GM19468 (cell line): ENCODE measurements at regions not wholly inside any gene's neighbourhood (a gene's known extent, or its start where the extent isn't known, plus 50 kb on each side); places are given as distances from the start of the nearest gene placed in this dataset.
"Not testable (repeated sequence)": the region's sequence is repeated elsewhere in the genome, so short reads cannot be mapped to it uniquely, and the experiment has no call there.

Experiments used
- ATAC-seq: cut with Tn5 transposase; IDR thresholded peaks from one replicate; pipeline ENCODE4 v1.9.1; 2021; ENCODE audit warnings: mild to moderate bottlenecking, moderate library complexity, moderate number of reproducible peaks; ENCODE audit not compliant: unreplicated experiment; ENCODE audit errors: extremely low read depth

GRCh38 chr6:19552076-19552475 lies 285.1 kb upstream of the ID4 start:
- no peak for ATAC-seq

DNA sequence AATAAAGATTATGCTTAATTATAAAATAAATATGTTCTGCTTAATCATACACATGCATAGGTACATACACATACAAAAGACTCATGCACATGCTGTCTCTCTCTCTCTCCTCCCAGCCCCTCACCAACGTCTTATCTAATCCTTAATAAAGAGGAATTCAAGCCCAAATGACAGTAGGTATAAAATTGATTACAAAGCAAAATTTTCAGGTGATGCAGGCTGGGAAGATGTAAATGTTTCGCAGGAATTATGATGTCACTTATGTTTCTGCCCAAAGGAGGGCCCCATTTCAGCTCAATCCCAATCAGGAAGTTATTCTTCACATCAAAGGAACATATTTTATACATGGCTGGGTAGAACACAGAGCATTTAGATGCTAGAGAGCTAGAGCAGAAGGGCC lies 284.6 kb upstream of the ID4 start:
- ATAC-seq, result no peak

- ATAC-seq, result no peak
Observed at GRCh38 chr6:19554356-19555225, 282.6 kb upstream of the ID4 start.

- no peak for ATAC-seq
Observed at GRCh38 chr6:19557191-19557590, 280.0 kb upstream of the ID4 start.

DNA sequence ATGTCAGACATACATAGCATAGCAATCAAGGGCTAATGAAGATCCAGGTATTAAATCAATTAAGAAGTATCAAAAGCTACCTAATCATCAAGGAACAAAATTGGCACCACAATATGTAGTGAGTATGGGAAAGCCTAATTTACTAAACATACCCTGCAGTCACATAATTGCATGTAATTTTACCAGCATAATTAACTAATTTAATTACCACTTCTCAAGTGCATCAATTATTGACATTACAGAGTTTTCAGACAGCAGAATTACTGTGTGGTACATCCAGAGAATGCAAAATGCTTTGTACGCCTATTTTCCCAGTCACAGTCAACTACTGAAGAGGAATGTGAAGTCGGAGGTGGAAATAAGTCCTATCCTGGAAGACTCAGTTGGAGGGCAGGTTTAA lies 279.0 kb upstream of the ID4 start:
- ATAC-seq, result no peak

DNA sequence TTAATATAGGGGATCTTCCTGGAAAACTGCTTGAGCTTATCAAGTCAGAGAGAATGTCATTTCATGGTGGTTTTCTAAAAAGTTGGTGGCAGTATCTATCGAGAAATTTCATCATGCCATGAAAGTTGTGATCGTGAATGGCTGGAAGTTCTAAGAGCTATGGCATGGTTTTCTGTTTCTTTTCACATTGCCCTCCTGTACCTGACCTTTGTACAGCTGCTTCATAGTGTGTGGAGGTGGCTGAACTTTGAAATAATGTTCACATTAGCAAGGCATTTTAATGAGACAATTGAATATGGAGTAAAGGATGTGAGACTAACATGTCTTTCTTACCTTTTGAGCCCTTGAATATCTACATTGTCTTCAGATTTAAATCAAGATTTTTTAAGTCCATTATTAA lies 278.2 kb upstream of the ID4 start:
- ATAC-seq, result no peak

GRCh38 chr6:19562468-19562867 lies 274.7 kb upstream of the ID4 start:
- ATAC-seq, result no peak

- ATAC-seq, result no peak
Observed at GRCh38 chr6:19569563-19569962, 267.6 kb upstream of the ID4 start.

DNA sequence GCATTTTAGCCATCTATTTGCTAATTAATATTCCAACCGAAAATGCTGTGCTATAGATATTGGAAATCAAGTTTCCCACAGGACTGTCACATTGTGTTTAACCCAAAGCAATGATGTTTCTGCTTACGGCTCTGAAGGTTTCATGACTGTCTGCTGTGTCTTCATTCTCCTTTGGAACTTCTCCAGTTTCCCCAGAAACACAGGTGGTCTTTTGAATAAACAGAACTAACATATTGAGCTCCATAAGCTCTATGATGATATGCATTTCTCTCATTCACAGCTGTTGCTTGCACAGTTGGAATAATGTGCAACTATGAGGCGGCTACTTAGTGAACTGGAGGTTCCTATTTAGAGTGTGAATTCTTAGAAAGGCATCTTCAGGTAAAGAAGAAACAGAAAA lies 266.0 kb upstream of the ID4 start:
- no peak for ATAC-seq

DNA sequence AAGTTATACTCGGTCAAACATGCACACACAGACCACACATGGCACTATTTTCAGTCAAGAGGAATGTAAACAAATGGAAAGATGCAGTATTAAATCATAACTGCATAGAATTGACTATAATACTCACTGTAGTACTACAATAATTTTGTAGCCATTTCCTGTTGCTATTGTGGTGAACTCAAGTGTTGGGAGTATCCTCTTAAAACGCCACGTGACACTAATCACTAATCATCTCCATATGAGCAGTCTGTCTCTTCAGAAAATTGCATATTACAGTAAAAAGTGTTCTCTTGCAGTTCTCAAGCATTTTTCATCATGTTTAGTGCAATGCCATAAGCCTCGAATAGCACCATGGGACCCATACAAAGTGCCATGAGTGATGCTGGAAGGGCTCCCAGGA lies 258.7 kb upstream of the ID4 start:
- ATAC-seq, result no peak

DNA sequence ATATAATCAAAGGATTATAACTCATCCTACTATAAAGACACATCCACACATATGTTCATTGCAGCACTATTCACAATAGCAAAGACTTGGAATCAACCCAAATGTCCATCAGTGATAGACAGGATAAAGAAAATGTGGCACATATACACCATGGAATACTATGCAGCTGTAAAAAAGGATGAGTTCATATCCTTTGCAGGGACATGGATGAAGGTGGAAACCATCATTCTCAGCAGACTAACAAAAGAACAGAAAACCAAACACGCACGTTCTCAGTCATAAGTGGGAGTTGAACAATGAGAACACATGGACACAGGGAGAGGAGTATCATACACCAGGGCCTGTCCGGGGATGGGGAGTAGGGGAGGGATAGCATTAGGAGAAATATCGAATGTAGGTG lies 253.0 kb upstream of the ID4 start:
- not testable (repeated sequence) for ATAC-seq

GRCh38 chr6:19587238-19587942 lies 249.8 kb upstream of the ID4 start:
- no peak for ATAC-seq

GRCh38 chr6:19590501-19591131 lies 246.6 kb upstream of the ID4 start:
- ATAC-seq, result no peak

- no peak for ATAC-seq
Observed at GRCh38 chr6:19597809-19598320, 239.3 kb upstream of the ID4 start.

GRCh38 chr6:19599796-19600464 lies 237.2 kb upstream of the ID4 start:
- no peak for ATAC-seq

DNA sequence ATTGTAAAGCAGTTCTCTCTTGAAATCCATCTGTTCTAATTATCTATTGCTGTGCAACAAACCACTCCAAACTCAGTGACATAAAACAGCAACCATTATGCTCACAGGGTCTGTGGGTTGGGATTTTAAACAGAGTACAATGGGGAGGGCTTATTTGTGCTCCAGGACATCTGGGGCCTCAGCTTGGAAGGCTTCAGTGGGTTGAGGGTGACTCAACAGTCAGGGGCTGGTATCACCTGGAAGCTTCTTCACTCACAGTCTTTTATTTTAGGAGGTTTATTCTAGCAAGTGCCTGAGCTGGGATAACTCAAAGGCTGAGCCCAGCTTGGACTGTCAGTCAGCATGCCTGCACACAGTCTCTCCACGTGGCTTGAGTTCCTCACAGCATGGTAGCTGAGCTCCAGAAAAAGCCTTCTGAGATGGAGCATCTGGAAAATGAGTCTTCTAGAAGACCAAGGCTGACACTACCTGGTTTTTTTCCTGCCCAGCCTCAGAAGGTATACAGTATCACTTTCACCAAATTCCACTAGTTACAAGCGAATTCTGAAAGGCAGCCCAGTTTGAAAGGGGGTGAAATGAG lies 234.6 kb upstream of the ID4 start:
- ATAC-seq, result no peak

GRCh38 chr6:19603721-19604120 lies 233.4 kb upstream of the ID4 start:
- ATAC-seq, result no peak

GRCh38 chr6:19605624-19606023 lies 231.5 kb upstream of the ID4 start:
- ATAC-seq, result no peak

DNA sequence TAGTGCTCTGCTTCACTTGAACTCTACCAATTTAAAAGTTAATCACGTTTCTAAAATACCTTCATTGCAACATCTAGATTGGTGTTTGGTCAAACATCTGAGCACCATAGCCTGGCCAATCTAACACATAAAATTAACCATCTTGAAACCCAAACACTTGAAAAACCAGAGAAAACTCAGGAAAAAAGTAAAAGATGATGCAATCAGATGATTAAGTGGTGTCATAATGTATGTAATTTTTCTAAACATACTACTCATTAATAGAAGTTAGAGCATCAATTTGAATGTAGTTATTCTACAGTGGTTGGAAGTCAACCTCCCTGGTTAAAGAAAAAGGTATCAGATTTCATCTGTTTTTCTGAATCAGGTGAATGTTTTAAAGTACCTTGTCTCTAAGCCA lies 228.6 kb upstream of the ID4 start:
- no peak for ATAC-seq

GRCh38 chr6:19609972-19610641 lies 227.1 kb upstream of the ID4 start:
- ATAC-seq, result no peak
